ENCODE measurements at regions not wholly inside any gene's neighbourhood (a gene's known extent, or its start where the extent isn't known, plus 50 kb on each side); places are given as distances from the start of the nearest gene placed in this dataset.

DNA sequence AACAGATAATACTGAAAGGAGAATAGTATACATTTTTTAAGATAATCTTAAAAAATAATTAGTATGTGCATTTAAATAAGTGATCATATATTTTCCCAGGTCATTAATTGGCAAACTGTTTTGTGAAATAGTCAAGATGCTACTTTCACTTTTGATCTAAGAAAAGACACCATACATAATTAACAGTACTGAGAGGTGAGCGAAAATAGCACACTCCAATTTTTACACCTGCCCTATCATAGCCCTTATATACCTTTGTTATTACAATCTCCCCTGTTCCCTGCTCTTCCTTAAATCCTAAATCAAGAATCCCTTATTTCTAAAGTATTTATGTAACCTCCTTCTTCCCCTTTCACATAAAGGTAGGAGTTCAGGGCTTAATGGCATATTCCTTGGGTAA lies 500.1 kb upstream of the LRATD1 start:
- TF ChIP-seq EZH2phosphoT487 (IDR thresholded peaks at IDR 0.05; ENCODE audit: borderline replicate concordance, low read length), result no peak
- TF ChIP-seq, protein P1, sequence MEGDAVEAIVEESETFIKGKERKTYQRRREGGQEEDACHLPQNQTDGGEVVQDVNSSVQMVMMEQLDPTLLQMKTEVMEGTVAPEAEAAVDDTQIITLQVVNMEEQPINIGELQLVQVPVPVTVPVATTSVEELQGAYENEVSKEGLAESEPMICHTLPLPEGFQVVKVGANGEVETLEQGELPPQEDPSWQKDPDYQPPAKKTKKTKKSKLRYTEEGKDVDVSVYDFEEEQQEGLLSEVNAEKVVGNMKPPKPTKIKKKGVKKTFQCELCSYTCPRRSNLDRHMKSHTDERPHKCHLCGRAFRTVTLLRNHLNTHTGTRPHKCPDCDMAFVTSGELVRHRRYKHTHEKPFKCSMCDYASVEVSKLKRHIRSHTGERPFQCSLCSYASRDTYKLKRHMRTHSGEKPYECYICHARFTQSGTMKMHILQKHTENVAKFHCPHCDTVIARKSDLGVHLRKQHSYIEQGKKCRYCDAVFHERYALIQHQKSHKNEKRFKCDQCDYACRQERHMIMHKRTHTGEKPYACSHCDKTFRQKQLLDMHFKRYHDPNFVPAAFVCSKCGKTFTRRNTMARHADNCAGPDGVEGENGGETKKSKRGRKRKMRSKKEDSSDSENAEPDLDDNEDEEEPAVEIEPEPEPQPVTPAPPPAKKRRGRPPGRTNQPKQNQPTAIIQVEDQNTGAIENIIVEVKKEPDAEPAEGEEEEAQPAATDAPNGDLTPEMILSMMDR (IDR thresholded peaks at IDR 0.05; ENCODE audit: low read depth, low read length, poor library complexity, severe bottlenecking), result no peak

Data from DOHH2 (cell line).